Lung (tissue), 11 donors: ENCODE measurements at regions not wholly inside any gene's neighbourhood (a gene's known extent, or its start where the extent isn't known, plus 50 kb on each side); places are given as distances from the start of the nearest gene placed in this dataset.

Experiments
- ATAC-seq: fragments of 200-7000 bp; cut with Tn5 transposase; one replicate; pipeline ENCODE4 v1.9.1; 2020; ENCODE audit warnings: moderate number of reproducible peaks; ENCODE audit not compliant: insufficient read depth, low FRiP score
- DNase-seq, 3 donors: peaks; one replicate each; pipeline ENCODE4 v3.0.0-alpha.2; 2013 to 2017
- H3K27ac ChIP-seq, 2 donors: one replicate each; pipeline ENCODE4 v1.5.1; 2013; ENCODE audit warnings: mild to moderate bottlenecking in 2 of 2, moderate library complexity in 2 of 2, control low read depth in 1 of 2, inconsistent platforms in 1 of 2, low read depth in 1 of 2, low read length in 1 of 2
- H3K27me3 ChIP-seq, 3 donors: one replicate each; pipeline ENCODE4 v1.5.1; 2013; ENCODE audit warnings: low read length in 2 of 3; ENCODE audit not compliant: control insufficient read depth in 3 of 3, insufficient read depth in 3 of 3
- H3K36me3 ChIP-seq, 4 donors: one replicate each; pipeline ENCODE4 v1.5.1; 2013; ENCODE audit warnings: low read length in 4 of 4, mild to moderate bottlenecking in 1 of 4, moderate library complexity in 1 of 4; ENCODE audit not compliant: control insufficient read depth in 4 of 4, insufficient read depth in 4 of 4
- H3K4me1 ChIP-seq, 5 donors: one replicate each; pipeline ENCODE4 v1.5.1; 2013; ENCODE audit warnings: low read length in 5 of 5, mild to moderate bottlenecking in 2 of 5, moderate library complexity in 1 of 5; ENCODE audit not compliant: control insufficient read depth in 5 of 5, insufficient read depth in 5 of 5
- H3K4me3 ChIP-seq: one replicate; pipeline ENCODE4 v1.5.1; 2013; ENCODE audit warnings: mild to moderate bottlenecking, control low read depth, moderate library complexity
- H3K9ac ChIP-seq, 2 donors: one replicate each; pipeline ENCODE4 v1.5.1; 2013; ENCODE audit warnings: low read length in 2 of 2, control low read depth in 1 of 2; ENCODE audit not compliant: insufficient read depth in 1 of 2
- H3K9me3 ChIP-seq, 4 donors: one replicate each; pipeline ENCODE4 v1.5.1; 2013; ENCODE audit warnings: low read length in 3 of 4, mild to moderate bottlenecking in 1 of 4, moderate library complexity in 1 of 4; ENCODE audit not compliant: control insufficient read depth in 4 of 4, insufficient read depth in 3 of 4
- CTCF ChIP-seq: IDR thresholded peaks from 2 replicates; pipeline ENCODE4 v1.5.1; 2012; ENCODE audit warnings: mild to moderate bottlenecking; ENCODE audit errors: control extremely low read depth, extremely low read depth
- WGBS, 2 donors: extraction: QIAGEN DNeasy Blood & Tissue Kit; methylation state at CpG; one replicate each; pipeline ENCODE4 v1.1.7; 2013; 5-methylcytosine and 5-hydroxymethylcytosine counted together
- donor health status: control.
- donor health status: control.
- donor health status: Bipolar disorder and iron deficiency.
- donor health status: healthy.
- donor health status: DM: yes; HTN: yes; CAD: no.

GRCh38 chr4:74618166-74618565, 173.2 kb downstream of the AREG start:
- Histone ChIP-seq H3K27ac (no peak overlapping the region), H3K27me3 (no peaks in the 10 kb centered on the region), H3K36me3 (no peaks in the 10 kb centered on the region), H3K4me1 (peaks cover 0 to 6% (median 0%) of the 10 kb centered on the region in 5 donors), H3K9ac (no peak overlapping the region), H3K9me3 (no peaks in the 10 kb centered on the region), H3K4me3 (no peak overlapping the region)
- TF ChIP-seq CTCF = no peak
- DNase-seq = no peak
- 39 to 53% methylated on average over 1 of the region's 1 CpG for WGBS, 2 donors
- no peak for ATAC-seq

GRCh38 chr4:74618659-74619058, 173.7 kb downstream of the AREG start:
- TF ChIP-seq CTCF = no peak

GRCh38 chr4:74619931-74620702, 174.2 kb downstream of the BTC start:
- no peaks in the 10 kb centered on the region for H3K36me3 ChIP-seq
- no peak overlapping the region for H3K4me3 ChIP-seq
- no peak for TF ChIP-seq CTCF
- no peak overlapping the region for H3K27ac ChIP-seq
- DNase-seq (peak; percentile 14 to 53 (median 49)), ATAC-seq (no peak)
- H3K4me1 ChIP-seq = peaks cover 0 to 8% (median 0%) of the 10 kb centered on the region in 5 donors
- WGBS, 2 donors = 47 to 68% methylated on average over 2 of the region's 2 CpGs
- H3K27me3 ChIP-seq = no peaks in the 10 kb centered on the region
- no peaks in the 10 kb centered on the region for H3K9me3 ChIP-seq
- H3K9ac ChIP-seq = no peak overlapping the region

More at GRCh38 chr4:74618659-74619058, 173.7 kb downstream of the AREG start:
- Histone ChIP-seq H3K9ac (no peak overlapping the region), H3K27ac (no peak overlapping the region), H3K4me1 (peaks cover 0 to 6% (median 0%) of the 10 kb centered on the region in 5 donors), H3K36me3 (no peaks in the 10 kb centered on the region), H3K27me3 (no peaks in the 10 kb centered on the region), H3K9me3 (no peaks in the 10 kb centered on the region), H3K4me3 (no peak overlapping the region)
- WGBS, 2 donors = 22 to 33% methylated on average over 1 of the region's 1 CpG
- no peak for DNase-seq
- no peak for ATAC-seq
